ENCODE measurements at regions not wholly inside any gene's neighbourhood (a gene's known extent, or its start where the extent isn't known, plus 50 kb on each side); places are given as distances from the start of the nearest gene placed in this dataset.

DNA sequence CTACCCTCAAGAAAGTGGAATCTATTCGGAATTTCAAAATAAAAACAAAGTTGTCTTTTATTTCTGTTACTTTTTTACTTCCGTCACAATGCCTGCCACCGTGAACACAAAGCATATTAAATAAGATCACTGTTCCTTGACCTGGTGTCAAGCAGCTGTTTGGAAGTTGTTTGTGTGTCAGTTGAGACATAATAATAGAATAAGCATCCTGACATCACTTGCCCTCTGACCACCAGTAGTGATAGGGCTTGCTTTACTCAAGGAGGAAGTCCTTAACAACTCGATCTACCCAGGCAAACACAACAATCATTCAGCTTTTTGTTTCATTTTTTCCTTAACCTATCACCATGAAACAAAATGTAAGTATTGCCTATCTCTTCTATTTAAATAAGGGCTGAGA, 454.4 kb upstream of the RASGRP1 start:
- no peak overlapping the region for H3K4me3 Mint-ChIP-seq
- no peak for ATAC-seq
- H3K27me3 Mint-ChIP-seq (ENCODE audit: low read depth) = peaks cover 4% of the 10 kb centered on the region
- TF ChIP-seq ZNF138 (CRISPR knock-in tag; conservative IDR thresholded peaks at IDR 0.05) (no peak), JAZF1 (CRISPR knock-in tag; IDR thresholded peaks at IDR 0.05) (no peak), ZNF671 (CRISPR knock-in tag; IDR thresholded peaks at IDR 0.05) (no peak), FOXP4 (CRISPR knock-in tag; IDR thresholded peaks at IDR 0.05) (no peak), NFATC4 (CRISPR knock-in tag; IDR thresholded peaks at IDR 0.05) (no peak), ZNF263 (CRISPR knock-in tag; IDR thresholded peaks at IDR 0.05; ENCODE audit: low read depth) (no peak), NR1H2 (CRISPR knock-in tag; IDR thresholded peaks at IDR 0.05) (no peak), ATF6 (CRISPR knock-in tag; IDR thresholded peaks at IDR 0.05) (no peak), CREM (CRISPR knock-in tag; IDR thresholded peaks at IDR 0.05) (no peak), CREB1 (CRISPR knock-in tag; IDR thresholded peaks at IDR 0.05) (no peak), ZBTB21 (CRISPR knock-in tag; IDR thresholded peaks at IDR 0.05; ENCODE audit: borderline replicate concordance) (no peak), PRRX2 (CRISPR knock-in tag; IDR thresholded peaks at IDR 0.05) (no peak), USF1 (CRISPR knock-in tag; IDR thresholded peaks at IDR 0.05) (no peak), ZNF423 (CRISPR knock-in tag; IDR thresholded peaks at IDR 0.05) (no peak), STAT6 (CRISPR knock-in tag; conservative IDR thresholded peaks at IDR 0.05; ENCODE audit: low read depth) (no peak)
- TF ChIP-seq, protein P1, sequence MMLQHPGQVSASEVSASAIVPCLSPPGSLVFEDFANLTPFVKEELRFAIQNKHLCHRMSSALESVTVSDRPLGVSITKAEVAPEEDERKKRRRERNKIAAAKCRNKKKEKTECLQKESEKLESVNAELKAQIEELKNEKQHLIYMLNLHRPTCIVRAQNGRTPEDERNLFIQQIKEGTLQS (CRISPR knock-in tag; conservative IDR thresholded peaks at IDR 0.05) = no peak
- ChIA-PET CTCF (interaction anchor here (0.8 kb wide), 1 partner anchor 28 kb away, joined by 3 read pairs; no protein-coding TSS in a partner anchor), POLR2A (no interaction called here)
- H3K4me1 Mint-ChIP-seq = peaks cover 38% of the 10 kb centered on the region
- peaks cover 4% of the 10 kb centered on the region; the same call in 1 of the 2 replicates for H3K36me3 Mint-ChIP-seq
- H3K27ac Mint-ChIP-seq = no peak overlapping the region
- DNase-seq (ENCODE audit: low spot score) = no peak
- peaks cover 9% of the 10 kb centered on the region for H3K9me3 Mint-ChIP-seq

DNA sequence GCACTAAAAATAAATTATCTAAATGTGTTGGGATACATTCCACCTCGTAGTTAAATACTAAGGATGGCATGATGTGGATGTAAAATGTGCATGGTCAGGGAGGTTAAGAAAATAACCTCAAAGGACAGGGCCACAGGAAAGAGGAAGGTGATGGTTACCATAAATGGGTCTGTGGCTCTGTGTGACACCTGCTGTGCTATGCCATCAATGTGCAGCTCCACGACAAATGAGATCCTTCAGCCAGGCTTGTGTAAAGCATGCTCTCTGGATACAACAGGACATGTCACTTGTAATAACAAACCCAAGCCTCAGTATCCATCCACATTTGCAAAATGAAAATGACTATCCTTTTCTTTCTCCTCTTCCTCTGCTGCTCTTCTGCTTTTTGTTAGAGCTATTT, 456.7 kb upstream of the RASGRP1 start:
- ChIA-PET CTCF (no interaction called here), POLR2A (no interaction called here)
- Mint-ChIP-seq H3K4me3 (no peak overlapping the region), H3K9me3 (no peaks in the 10 kb centered on the region), H3K27me3 (ENCODE audit: low read depth) (peaks cover 4% of the 10 kb centered on the region), H3K27ac (no peak overlapping the region), H3K36me3 (no peaks in the 10 kb centered on the region), H3K4me1 (peaks cover 54% of the 10 kb centered on the region)
- ATAC-seq (no peak), DNase-seq (ENCODE audit: low spot score) (no peak)
- TF ChIP-seq, protein P2, sequence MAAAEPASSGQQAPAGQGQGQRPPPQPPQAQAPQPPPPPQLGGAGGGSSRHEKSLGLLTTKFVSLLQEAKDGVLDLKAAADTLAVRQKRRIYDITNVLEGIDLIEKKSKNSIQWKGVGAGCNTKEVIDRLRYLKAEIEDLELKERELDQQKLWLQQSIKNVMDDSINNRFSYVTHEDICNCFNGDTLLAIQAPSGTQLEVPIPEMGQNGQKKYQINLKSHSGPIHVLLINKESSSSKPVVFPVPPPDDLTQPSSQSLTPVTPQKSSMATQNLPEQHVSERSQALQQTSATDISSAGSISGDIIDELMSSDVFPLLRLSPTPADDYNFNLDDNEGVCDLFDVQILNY (CRISPR knock-in tag; IDR thresholded peaks at IDR 0.05) = no peak
- no peak for TF ChIP-seq GTF2I (CRISPR knock-in tag; conservative IDR thresholded peaks at IDR 0.05)
